ENCODE measurements at regions not wholly inside any gene's neighbourhood (a gene's known extent, or its start where the extent isn't known, plus 50 kb on each side); places are given as distances from the start of the nearest gene placed in this dataset.
"Not testable (repeated sequence)": the region's sequence is repeated elsewhere in the genome, so short reads cannot be mapped to it uniquely, and the experiment has no call there.

DNA sequence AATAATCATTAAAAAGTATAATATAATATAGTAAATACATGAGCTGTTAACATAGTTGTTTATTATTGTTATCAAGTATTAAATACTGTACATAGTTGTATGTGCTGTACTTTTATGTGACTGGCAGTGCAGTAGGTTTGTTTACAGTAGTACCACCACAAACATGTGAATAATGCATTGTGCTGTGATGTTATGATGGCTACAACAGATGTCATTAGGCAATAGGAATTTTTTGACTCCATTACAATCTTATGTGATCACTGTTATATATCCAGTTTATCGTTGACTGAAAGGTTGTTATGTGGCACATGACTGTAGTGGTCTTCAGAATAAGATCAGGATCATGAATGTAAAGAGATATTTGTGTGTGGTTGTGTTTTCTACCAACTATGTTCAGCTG, 577.8 kb downstream of the JRKL start:
- WGBS, 3 donors = 67 to 88% (median 72%) methylated on average over 1 of the region's 1 CpG

GRCh38 chr11:96969251-96969650, 579.4 kb downstream of the JRKL start:
- Histone ChIP-seq H3K4me1 (ENCODE audit: control insufficient read depth in 3 of 3, insufficient read depth in 2 of 3, low read depth in 1 of 3, low read length in 2 of 3) (no peaks in the 10 kb centered on the region), H3K27ac (ENCODE audit: low read depth in 1 of 3, low read length in 2 of 3) (no peak overlapping the region), H3K36me3 (ENCODE audit: control insufficient read depth in 3 of 3, insufficient read depth in 2 of 3, low read depth in 1 of 3, low read length in 3 of 3) (no peaks in the 10 kb centered on the region), H3K27me3 (ENCODE audit: control insufficient read depth in 3 of 3, insufficient read depth in 3 of 3, low read length in 3 of 3) (no peaks in the 10 kb centered on the region), H3K4me3 (ENCODE audit: low read depth in 1 of 3, low read length in 3 of 3) (no peak overlapping the region), H3K9me3 (ENCODE audit: control insufficient read depth in 2 of 2, insufficient read depth in 1 of 2, low read depth in 1 of 2, low read length in 1 of 2) (no peaks in the 10 kb centered on the region)
- no peak for FAIRE-seq
- 56 to 69% (median 66%) methylated on average over 2 of the region's 2 CpGs for WGBS, 3 donors
- no peak for DNase-seq

More for the DNA sequence above, 577.8 kb downstream of the JRKL start:
- H3K4me1 ChIP-seq (ENCODE audit: control insufficient read depth in 3 of 3, insufficient read depth in 2 of 3, low read depth in 1 of 3, low read length in 2 of 3) = no peaks in the 10 kb centered on the region
- no peak overlapping the region for H3K4me3 ChIP-seq (ENCODE audit: low read depth in 1 of 3, low read length in 3 of 3)
- no peaks in the 10 kb centered on the region for H3K36me3 ChIP-seq (ENCODE audit: control insufficient read depth in 3 of 3, insufficient read depth in 2 of 3, low read depth in 1 of 3, low read length in 3 of 3)
- DNase-seq = no peak
- no peaks in the 10 kb centered on the region for H3K9me3 ChIP-seq (ENCODE audit: control insufficient read depth in 2 of 2, insufficient read depth in 1 of 2, low read depth in 1 of 2, low read length in 1 of 2)
- H3K27ac ChIP-seq (ENCODE audit: low read depth in 1 of 3, low read length in 2 of 3) = no peak overlapping the region
- no peak for FAIRE-seq
- no peaks in the 10 kb centered on the region for H3K27me3 ChIP-seq (ENCODE audit: control insufficient read depth in 3 of 3, insufficient read depth in 3 of 3, low read length in 3 of 3)

- Histone ChIP-seq H3K27me3 (ENCODE audit: control insufficient read depth in 3 of 3, insufficient read depth in 3 of 3, low read length in 3 of 3) (no peaks in the 10 kb centered on the region), H3K9me3 (ENCODE audit: control insufficient read depth in 2 of 2, insufficient read depth in 1 of 2, low read depth in 1 of 2, low read length in 1 of 2) (peaks cover 0 to 2% of the 10 kb centered on the region in 2 donors), H3K4me1 (ENCODE audit: control insufficient read depth in 3 of 3, insufficient read depth in 2 of 3, low read depth in 1 of 3, low read length in 2 of 3) (no peaks in the 10 kb centered on the region), H3K36me3 (ENCODE audit: control insufficient read depth in 3 of 3, insufficient read depth in 2 of 3, low read depth in 1 of 3, low read length in 3 of 3) (no peaks in the 10 kb centered on the region), H3K27ac (ENCODE audit: low read depth in 1 of 3, low read length in 2 of 3) (no peak overlapping the region), H3K4me3 (ENCODE audit: low read depth in 1 of 3, low read length in 3 of 3) (no peak overlapping the region)
- DNase-seq (no peak), FAIRE-seq (no peak)
- 1 to 41% (median 36%) methylated on average over 2 of the region's 2 CpGs for WGBS, 3 donors
Observed at GRCh38 chr11:96978751-96979150, 588.9 kb downstream of the JRKL start.

- DNase-seq = no peak
- Histone ChIP-seq H3K4me3 (ENCODE audit: low read depth in 1 of 3, low read length in 3 of 3) (no peak overlapping the region), H3K36me3 (ENCODE audit: control insufficient read depth in 3 of 3, insufficient read depth in 2 of 3, low read depth in 1 of 3, low read length in 3 of 3) (no peaks in the 10 kb centered on the region), H3K27ac (ENCODE audit: low read depth in 1 of 3, low read length in 2 of 3) (no peak overlapping the region), H3K9me3 (ENCODE audit: control insufficient read depth in 2 of 2, insufficient read depth in 1 of 2, low read depth in 1 of 2, low read length in 1 of 2) (peaks cover 0 to 2% of the 10 kb centered on the region in 2 donors), H3K4me1 (ENCODE audit: control insufficient read depth in 3 of 3, insufficient read depth in 2 of 3, low read depth in 1 of 3, low read length in 2 of 3) (no peaks in the 10 kb centered on the region), H3K27me3 (ENCODE audit: control insufficient read depth in 3 of 3, insufficient read depth in 3 of 3, low read length in 3 of 3) (no peaks in the 10 kb centered on the region)
- 61 to 88% (median 79%) methylated on average over 1 of the region's 1 CpG for WGBS, 3 donors
- FAIRE-seq = no peak
Observed at GRCh38 chr11:96986516-96986915, 596.7 kb downstream of the JRKL start.

DNA sequence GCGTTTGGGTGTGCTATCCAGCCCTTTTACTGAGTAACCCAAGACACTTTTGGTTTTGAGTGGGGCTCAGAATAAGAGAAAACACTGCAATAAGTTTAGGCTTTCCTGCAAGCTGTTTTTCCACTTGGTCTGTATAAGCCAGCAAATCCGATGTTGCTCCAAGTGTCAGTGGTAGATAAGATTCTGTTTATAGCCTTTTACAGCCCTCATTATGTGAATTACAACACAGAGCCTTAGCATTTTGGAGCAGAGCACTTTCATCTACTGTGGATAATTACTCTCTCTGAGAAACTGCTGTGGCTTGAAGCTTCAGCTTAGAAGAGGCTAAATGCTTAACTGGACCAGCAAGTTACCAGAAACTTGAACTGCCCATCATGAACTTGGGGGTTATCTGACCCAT, 601.1 kb downstream of the JRKL start:
- WGBS, 3 donors = 9 to 19% (median 18%) methylated on average over 2 of the region's 2 CpGs

GRCh38 chr11:97000481-97000880, 610.7 kb downstream of the JRKL start:
- DNase-seq (no peak), FAIRE-seq (no peak)
- Histone ChIP-seq H3K27me3 (ENCODE audit: control insufficient read depth in 3 of 3, insufficient read depth in 3 of 3, low read length in 3 of 3) (no peaks in the 10 kb centered on the region), H3K4me3 (ENCODE audit: low read depth in 1 of 3, low read length in 3 of 3) (no peak overlapping the region), H3K27ac (ENCODE audit: low read depth in 1 of 3, low read length in 2 of 3) (no peak overlapping the region), H3K9me3 (ENCODE audit: control insufficient read depth in 2 of 2, insufficient read depth in 1 of 2, low read depth in 1 of 2, low read length in 1 of 2) (no peaks in the 10 kb centered on the region), H3K36me3 (ENCODE audit: control insufficient read depth in 3 of 3, insufficient read depth in 2 of 3, low read depth in 1 of 3, low read length in 3 of 3) (no peaks in the 10 kb centered on the region), H3K4me1 (ENCODE audit: control insufficient read depth in 3 of 3, insufficient read depth in 2 of 3, low read depth in 1 of 3, low read length in 2 of 3) (no peaks in the 10 kb centered on the region)
- WGBS, 3 donors = 77 to 87% (median 81%) methylated on average over 5 of the region's 5 CpGs

More for the DNA sequence above, 601.1 kb downstream of the JRKL start:
- Histone ChIP-seq H3K36me3 (ENCODE audit: control insufficient read depth in 3 of 3, insufficient read depth in 2 of 3, low read depth in 1 of 3, low read length in 3 of 3) (no peaks in the 10 kb centered on the region), H3K4me3 (ENCODE audit: low read depth in 1 of 3, low read length in 3 of 3) (no peak overlapping the region), H3K4me1 (ENCODE audit: control insufficient read depth in 3 of 3, insufficient read depth in 2 of 3, low read depth in 1 of 3, low read length in 2 of 3) (no peaks in the 10 kb centered on the region), H3K27ac (ENCODE audit: low read depth in 1 of 3, low read length in 2 of 3) (no peak overlapping the region), H3K9me3 (ENCODE audit: control insufficient read depth in 2 of 2, insufficient read depth in 1 of 2, low read depth in 1 of 2, low read length in 1 of 2) (no peaks in the 10 kb centered on the region), H3K27me3 (ENCODE audit: control insufficient read depth in 3 of 3, insufficient read depth in 3 of 3, low read length in 3 of 3) (no peaks in the 10 kb centered on the region)
- FAIRE-seq (no peak), DNase-seq (peak; percentile 16 to 32)

DNA sequence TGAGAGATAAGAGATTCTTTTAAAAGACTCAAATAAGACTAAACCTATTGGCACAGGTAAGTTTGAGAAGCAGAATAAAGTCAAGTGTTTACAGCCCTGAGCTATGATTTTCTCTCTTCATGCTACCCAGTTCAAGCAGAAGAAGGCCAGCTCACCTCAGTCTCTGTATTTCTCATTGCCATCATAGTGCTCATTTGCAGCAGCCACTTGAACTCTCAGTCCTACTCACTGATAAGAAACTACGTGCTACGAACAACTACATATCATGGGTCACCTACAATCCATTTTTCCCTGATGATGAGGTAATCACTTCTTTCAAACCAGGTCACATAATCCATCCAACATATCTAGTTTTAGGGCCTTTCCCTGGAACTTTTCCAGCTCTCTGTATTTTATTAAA, 617.5 kb downstream of the JRKL start:
- Histone ChIP-seq H3K27me3 (ENCODE audit: control insufficient read depth in 3 of 3, insufficient read depth in 3 of 3, low read length in 3 of 3) (no peaks in the 10 kb centered on the region), H3K4me3 (ENCODE audit: low read depth in 1 of 3, low read length in 3 of 3) (no peak overlapping the region), H3K9me3 (ENCODE audit: control insufficient read depth in 2 of 2, insufficient read depth in 1 of 2, low read depth in 1 of 2, low read length in 1 of 2) (no peaks in the 10 kb centered on the region), H3K4me1 (ENCODE audit: control insufficient read depth in 3 of 3, insufficient read depth in 2 of 3, low read depth in 1 of 3, low read length in 2 of 3) (no peaks in the 10 kb centered on the region), H3K36me3 (ENCODE audit: control insufficient read depth in 3 of 3, insufficient read depth in 2 of 3, low read depth in 1 of 3, low read length in 3 of 3) (no peaks in the 10 kb centered on the region), H3K27ac (ENCODE audit: low read depth in 1 of 3, low read length in 2 of 3) (no peak overlapping the region)
- DNase-seq (peak in 1 of 2 donors; percentile 5), FAIRE-seq (no peak)
- WGBS, 3 donors = 29 to 63% (median 58%) methylated on average over 2 of the region's 2 CpGs

- WGBS, 3 donors = 15 to 64% (median 20%) methylated on average over 1 of the region's 1 CpG
Observed at GRCh38 chr11:97009613-97010012, 619.8 kb downstream of the JRKL start.

DNA sequence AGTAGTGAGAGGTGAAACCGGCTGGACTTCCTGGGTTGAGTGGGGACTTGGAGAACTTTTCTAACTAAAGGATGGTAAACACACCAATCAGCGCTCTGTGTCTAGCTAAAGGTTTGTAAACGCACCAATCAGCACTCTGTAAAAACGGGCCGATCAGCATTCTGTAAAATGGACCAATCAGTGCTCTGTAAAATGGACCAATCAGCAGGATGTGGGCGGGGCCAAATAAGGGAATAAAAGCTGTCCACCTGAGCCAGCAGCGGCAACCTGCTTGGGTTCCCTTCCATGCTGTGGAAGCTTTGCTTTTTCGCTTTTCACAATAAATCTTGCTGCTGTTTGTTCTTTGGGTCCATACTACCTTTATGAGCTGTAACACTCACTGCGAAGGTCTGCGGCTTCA, 621.2 kb downstream of the JRKL start:
- not testable (repeated sequence) for H3K36me3 ChIP-seq (ENCODE audit: control insufficient read depth in 3 of 3, insufficient read depth in 2 of 3, low read depth in 1 of 3, low read length in 3 of 3); H3K27ac ChIP-seq (ENCODE audit: low read depth in 1 of 3, low read length in 2 of 3); DNase-seq; H3K9me3 ChIP-seq (ENCODE audit: control insufficient read depth in 2 of 2, insufficient read depth in 1 of 2, low read depth in 1 of 2, low read length in 1 of 2); H3K4me1 ChIP-seq (ENCODE audit: control insufficient read depth in 3 of 3, insufficient read depth in 2 of 3, low read depth in 1 of 3, low read length in 2 of 3); FAIRE-seq; H3K27me3 ChIP-seq (ENCODE audit: control insufficient read depth in 3 of 3, insufficient read depth in 3 of 3, low read length in 3 of 3); H3K4me3 ChIP-seq (ENCODE audit: low read depth in 1 of 3, low read length in 3 of 3)
- WGBS, 3 donors = 77 to 84% (median 84%) methylated on average over 10 of the region's 10 CpGs

More at GRCh38 chr11:97009613-97010012, 619.8 kb downstream of the JRKL start:
- H3K27me3 ChIP-seq (ENCODE audit: control insufficient read depth in 3 of 3, insufficient read depth in 3 of 3, low read length in 3 of 3) = no peaks in the 10 kb centered on the region
- no peaks in the 10 kb centered on the region for H3K4me1 ChIP-seq (ENCODE audit: control insufficient read depth in 3 of 3, insufficient read depth in 2 of 3, low read depth in 1 of 3, low read length in 2 of 3)
- H3K27ac ChIP-seq (ENCODE audit: low read depth in 1 of 3, low read length in 2 of 3) = no peak overlapping the region
- no peaks in the 10 kb centered on the region for H3K9me3 ChIP-seq (ENCODE audit: control insufficient read depth in 2 of 2, insufficient read depth in 1 of 2, low read depth in 1 of 2, low read length in 1 of 2)
- no peaks in the 10 kb centered on the region for H3K36me3 ChIP-seq (ENCODE audit: control insufficient read depth in 3 of 3, insufficient read depth in 2 of 3, low read depth in 1 of 3, low read length in 3 of 3)
- no peak for DNase-seq
- no peak overlapping the region for H3K4me3 ChIP-seq (ENCODE audit: low read depth in 1 of 3, low read length in 3 of 3)
- no peak for FAIRE-seq
